Mesendoderm (in vitro differentiated cells): ENCODE measurements at regions not wholly inside any gene's neighbourhood (a gene's known extent, or its start where the extent isn't known, plus 50 kb on each side); places are given as distances from the start of the nearest gene placed in this dataset.

Experiments used
- DNase-seq: peaks from one replicate; pipeline ENCODE4 v3.0.0; 2013
- H2AK5ac ChIP-seq: 2 replicates; pipeline ENCODE4 v1.6.1; 2013; ENCODE audit warnings: low read length, inconsistent platforms
- H2BK120ac ChIP-seq: 2 replicates; pipeline ENCODE4 v1.6.1; 2013; ENCODE audit warnings: low read depth, mild to moderate bottlenecking, low read length, moderate library complexity, mixed read lengths
- H2BK15ac ChIP-seq: replicated peaks from 2 replicates; pipeline ENCODE4 v1.6.1; 2013; ENCODE audit warnings: low read depth, mild to moderate bottlenecking, moderate library complexity
- H2BK5ac ChIP-seq: 2 replicates; pipeline ENCODE4 v1.6.1; 2013; ENCODE audit warnings: low read length, inconsistent platforms
- H3K18ac ChIP-seq: 2 replicates; pipeline ENCODE4 v1.6.1; 2013; ENCODE audit warnings: mild to moderate bottlenecking, low read length, mixed read lengths
- H3K23ac ChIP-seq: one replicate; pipeline ENCODE4 v1.6.1; 2013; ENCODE audit warnings: low read length
- H3K27ac ChIP-seq: 2 replicates; pipeline ENCODE4 v1.5.1; 2013; ENCODE audit warnings: low read depth, mild to moderate bottlenecking, inconsistent platforms, low read length, moderate library complexity
- H3K27me3 ChIP-seq: 2 replicates; pipeline ENCODE4 v1.6.1; 2013; ENCODE audit warnings: low read length, control low read depth, mild to moderate bottlenecking, inconsistent platforms; ENCODE audit not compliant: insufficient read depth, poor library complexity
- H3K36me3 ChIP-seq: 2 replicates; pipeline ENCODE4 v1.6.1; 2013; ENCODE audit warnings: low read length, inconsistent platforms; ENCODE audit not compliant: control insufficient read depth, insufficient read depth
- H3K4ac ChIP-seq: one replicate; pipeline ENCODE4 v1.6.1; 2013; ENCODE audit warnings: low read depth, mild to moderate bottlenecking, low read length, moderate library complexity
- H3K4me1 ChIP-seq: 2 replicates; pipeline ENCODE4 v1.6.1; 2013; ENCODE audit warnings: low read depth, low read length, inconsistent platforms; ENCODE audit not compliant: control insufficient read depth
- H3K4me2 ChIP-seq: 2 replicates; pipeline ENCODE4 v1.6.1; 2013; ENCODE audit warnings: low read length
- H3K4me3 ChIP-seq: 2 replicates; pipeline ENCODE4 v1.5.1; 2013; ENCODE audit warnings: mild to moderate bottlenecking, low read length
- H3K56ac ChIP-seq: one replicate; pipeline ENCODE4 v1.6.1; 2013; ENCODE audit warnings: low read length
- H3K79me1 ChIP-seq: 2 replicates; pipeline ENCODE4 v1.6.1; 2013; ENCODE audit warnings: low read length, inconsistent platforms
- H3K79me2 ChIP-seq: 2 replicates; pipeline ENCODE4 v1.6.1; 2013; ENCODE audit warnings: mild to moderate bottlenecking, low read length; ENCODE audit not compliant: control insufficient read depth, insufficient read depth
- H3K9ac ChIP-seq: 2 replicates; pipeline ENCODE4 v1.6.1; 2013; ENCODE audit warnings: low read length, inconsistent platforms
- H4K5ac ChIP-seq: one replicate; pipeline ENCODE4 v1.6.1; 2013; ENCODE audit warnings: low read length
- H4K8ac ChIP-seq: one replicate; pipeline ENCODE4 v1.6.1; 2013; ENCODE audit warnings: low read depth, mild to moderate bottlenecking, control low read depth, low read length, moderate library complexity
- WGBS: extraction: QIAGEN DNeasy Blood & Tissue Kit; methylation state at CpG from one replicate; pipeline ENCODE4 v1.1.7; 2013; ENCODE audit warnings: low lambda C conversion rate, missing lambda C conversion rate; ENCODE audit not compliant: insufficient coverage; ENCODE audit errors: extremely low coverage; 5-methylcytosine and 5-hydroxymethylcytosine counted together

GRCh38 chr4:126470862-126471261, 1156.1 kb downstream of the FAT4 start:
- Histone ChIP-seq H3K79me2 (no peaks in the 10 kb centered on the region), H3K56ac (no peak overlapping the region), H2BK120ac (no peak overlapping the region), H4K8ac (no peak overlapping the region), H3K23ac (no peak overlapping the region), H4K5ac (no peak overlapping the region), H3K27ac (no peak overlapping the region), H3K4me2 (no peak overlapping the region), H3K4ac (no peak overlapping the region), H2BK15ac (no peak overlapping the region), H3K79me1 (no peaks in the 10 kb centered on the region), H3K27me3 (no peaks in the 10 kb centered on the region), H2AK5ac (no peak overlapping the region), H3K4me1 (no peaks in the 10 kb centered on the region), H3K9ac (no peak overlapping the region), H3K36me3 (no peaks in the 10 kb centered on the region), H2BK5ac (no peak overlapping the region), H3K4me3 (no peak overlapping the region), H3K18ac (no peak overlapping the region)
- peak; percentile 11 for DNase-seq
- WGBS, result no CpG with 5 or more reads among the region's 3 CpGs

- H3K9ac ChIP-seq, result no peak overlapping the region
- H3K56ac ChIP-seq, result no peak overlapping the region
- H3K4me3 ChIP-seq, result no peak overlapping the region
- H4K8ac ChIP-seq, result no peak overlapping the region
- no peaks in the 10 kb centered on the region for H3K79me2 ChIP-seq
- no peak for DNase-seq
- H3K27me3 ChIP-seq, result no peaks in the 10 kb centered on the region
- no peak overlapping the region for H3K4ac ChIP-seq
- H4K5ac ChIP-seq, result no peak overlapping the region
- H3K4me1 ChIP-seq, result no peaks in the 10 kb centered on the region
- H2BK120ac ChIP-seq, result no peak overlapping the region
- H3K36me3 ChIP-seq, result no peaks in the 10 kb centered on the region
- no peak overlapping the region for H3K18ac ChIP-seq
- whole genome bisulfite sequencing, result no CpG with 5 or more reads among the region's 2 CpGs
- no peaks in the 10 kb centered on the region for H3K79me1 ChIP-seq
- H3K23ac ChIP-seq, result no peak overlapping the region
- H3K27ac ChIP-seq, result no peak overlapping the region
- H2AK5ac ChIP-seq, result no peak overlapping the region
- no peak overlapping the region for H2BK5ac ChIP-seq
- no peak overlapping the region for H3K4me2 ChIP-seq
- H2BK15ac ChIP-seq, result no peak overlapping the region
These were observed 1157.0 kb upstream of the INTU start for GRCh38 chr4:126475730-126476129.

- Histone ChIP-seq H4K5ac (no peak overlapping the region), H2BK15ac (no peak overlapping the region), H3K4me1 (no peaks in the 10 kb centered on the region), H4K8ac (no peak overlapping the region), H2BK5ac (no peak overlapping the region), H3K23ac (no peak overlapping the region), H3K56ac (no peak overlapping the region), H3K27ac (no peak overlapping the region), H2BK120ac (no peak overlapping the region), H3K27me3 (no peaks in the 10 kb centered on the region), H3K18ac (no peak overlapping the region), H3K79me1 (no peaks in the 10 kb centered on the region), H2AK5ac (no peak overlapping the region), H3K36me3 (no peaks in the 10 kb centered on the region), H3K4ac (no peak overlapping the region), H3K9ac (no peak overlapping the region), H3K79me2 (no peaks in the 10 kb centered on the region), H3K4me2 (no peak overlapping the region), H3K4me3 (no peak overlapping the region)
- no CpG with 5 or more reads among the region's 7 CpGs for WGBS
- DNase-seq, result peak; percentile 32
These were observed 1153.0 kb upstream of the INTU start for GRCh38 chr4:126479709-126480108.

GRCh38 chr4:126482311-126482710, 1150.4 kb upstream of the INTU start:
- H3K36me3 ChIP-seq, result no peaks in the 10 kb centered on the region
- H2BK5ac ChIP-seq, result no peak overlapping the region
- no peaks in the 10 kb centered on the region for H3K4me1 ChIP-seq
- no peak overlapping the region for H3K56ac ChIP-seq
- H3K18ac ChIP-seq, result no peak overlapping the region
- H4K8ac ChIP-seq, result no peak overlapping the region
- H2BK120ac ChIP-seq, result no peak overlapping the region
- H3K79me1 ChIP-seq, result no peaks in the 10 kb centered on the region
- no peaks in the 10 kb centered on the region for H3K79me2 ChIP-seq
- H3K4me2 ChIP-seq, result no peak overlapping the region
- H3K9ac ChIP-seq, result no peak overlapping the region
- no peaks in the 10 kb centered on the region for H3K27me3 ChIP-seq
- no peak for DNase-seq
- H3K4ac ChIP-seq, result no peak overlapping the region
- H2BK15ac ChIP-seq, result no peak overlapping the region
- no peak overlapping the region for H4K5ac ChIP-seq
- H2AK5ac ChIP-seq, result no peak overlapping the region
- H3K23ac ChIP-seq, result no peak overlapping the region
- H3K27ac ChIP-seq, result no peak overlapping the region
- H3K4me3 ChIP-seq, result no peak overlapping the region

GRCh38 chr4:126486377-126486776, 1146.4 kb upstream of the INTU start:
- WGBS, result no CpG with 5 or more reads among the region's 1 CpG

GRCh38 chr4:126489826-126490463, 1142.8 kb upstream of the INTU start:
- no peak overlapping the region for H2BK120ac ChIP-seq
- WGBS, result no CpG with 5 or more reads among the region's 33 CpGs

More at GRCh38 chr4:126486377-126486776, 1146.4 kb upstream of the INTU start:
- Histone ChIP-seq H3K4me1 (no peaks in the 10 kb centered on the region), H3K4me3 (no peak overlapping the region), H3K4ac (no peak overlapping the region), H3K27ac (no peak overlapping the region), H3K79me1 (no peaks in the 10 kb centered on the region), H3K4me2 (no peak overlapping the region), H3K27me3 (no peaks in the 10 kb centered on the region), H2BK5ac (no peak overlapping the region), H4K5ac (no peak overlapping the region), H4K8ac (no peak overlapping the region), H3K56ac (no peak overlapping the region), H2BK15ac (no peak overlapping the region), H3K36me3 (no peaks in the 10 kb centered on the region), H2BK120ac (no peak overlapping the region), H3K9ac (no peak overlapping the region), H3K18ac (no peak overlapping the region), H2AK5ac (no peak overlapping the region), H3K23ac (no peak overlapping the region), H3K79me2 (no peaks in the 10 kb centered on the region)
- no peak for DNase-seq

More at GRCh38 chr4:126489826-126490463, 1142.8 kb upstream of the INTU start:
- Histone ChIP-seq H2BK5ac (no peak overlapping the region), H2BK15ac (no peak overlapping the region), H2AK5ac (no peak overlapping the region), H4K8ac (no peak overlapping the region), H3K4me3 (no peak overlapping the region), H3K4me1 (no peaks in the 10 kb centered on the region), H3K9ac (no peak overlapping the region), H3K18ac (no peak overlapping the region), H3K27ac (no peak overlapping the region), H3K36me3 (no peaks in the 10 kb centered on the region), H3K23ac (no peak overlapping the region), H3K27me3 (no peaks in the 10 kb centered on the region), H3K4me2 (no peak overlapping the region), H3K4ac (no peak overlapping the region), H3K79me2 (no peaks in the 10 kb centered on the region), H3K79me1 (no peaks in the 10 kb centered on the region), H3K56ac (no peak overlapping the region), H4K5ac (no peak overlapping the region)
- no peak for DNase-seq
